Stimulated activated CD8-positive, alpha-beta memory T cell treated with anti-CD3 and anti-CD28 coated beads, Interleukin-4, amount 100 ng/mL, for 48 hours (primary cell): ENCODE measurements at regions not wholly inside any gene's neighbourhood (a gene's known extent, or its start where the extent isn't known, plus 50 kb on each side); places are given as distances from the start of the nearest gene placed in this dataset.
"Not testable (repeated sequence)": the region's sequence is repeated elsewhere in the genome, so short reads cannot be mapped to it uniquely, and the experiment has no call there.

Experiments used
- DNase-seq: peaks from one replicate; pipeline ENCODE4 v3.0.0-alpha.2; 2020

DNA sequence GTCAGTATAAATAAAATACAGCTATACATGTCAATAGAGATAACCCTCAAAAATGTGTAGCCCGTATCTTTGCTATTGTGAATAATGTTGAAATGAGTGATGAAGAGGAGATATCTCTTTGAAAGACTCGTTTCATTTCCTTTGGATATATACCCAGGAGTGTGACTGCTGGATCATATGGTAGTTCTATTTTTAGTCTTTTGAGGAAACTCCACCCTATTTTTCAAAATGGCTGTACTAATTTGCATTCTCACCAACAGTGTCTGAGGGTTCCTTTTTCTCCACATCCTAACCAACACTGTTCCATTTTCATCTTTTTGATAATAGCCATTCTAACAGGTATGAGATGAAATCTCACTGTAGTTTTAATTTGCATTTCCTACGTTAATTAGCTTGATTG, 237.5 kb upstream of the GBE1 start:
- no peak for DNase-seq

GRCh38 chr3:81998139-81998755, 236.8 kb upstream of the GBE1 start:
- DNase-seq = no peak

DNA sequence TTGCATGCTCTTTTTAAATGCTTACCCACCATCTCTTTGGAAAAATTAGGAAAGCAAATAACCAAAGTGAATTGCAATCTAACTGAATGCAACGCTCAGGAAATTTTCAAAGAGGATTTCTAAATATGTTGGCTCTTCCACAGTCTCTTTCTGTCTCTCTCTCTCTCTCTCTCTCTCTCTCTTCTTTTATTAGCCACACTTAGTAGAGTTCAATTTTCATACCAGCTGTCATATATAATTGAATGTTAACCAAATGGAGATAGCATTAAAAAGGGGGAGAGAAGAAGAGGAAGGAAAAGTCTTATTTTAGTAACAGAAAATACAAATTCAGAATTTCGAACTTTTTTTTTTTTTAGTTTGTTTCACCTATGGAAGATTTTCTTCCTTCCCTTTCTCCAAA, 235.9 kb upstream of the GBE1 start:
- no peak for DNase-seq

DNA sequence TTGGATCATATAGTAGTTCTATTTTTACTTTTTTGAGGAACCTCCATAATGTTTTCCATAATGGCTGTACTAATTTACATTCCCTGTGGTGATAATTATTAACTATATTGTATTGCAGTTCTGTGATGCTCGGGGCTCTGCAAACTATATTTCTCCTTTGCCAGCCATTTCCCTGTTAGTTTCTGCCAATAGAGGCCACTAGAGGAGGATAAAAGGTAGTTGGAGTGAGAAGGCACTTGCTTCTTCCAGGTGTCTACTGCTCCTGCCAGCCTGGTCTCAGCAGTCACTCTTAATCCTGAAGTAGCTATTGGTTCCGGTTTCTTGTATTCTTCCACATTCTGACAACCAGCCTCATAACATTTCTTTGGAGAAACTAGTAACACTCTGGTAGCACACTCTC, 233.9 kb upstream of the GBE1 start:
- DNase-seq = no peak

- DNase-seq = no peak
Measured at GRCh38 chr3:81989758-81990157, 228.3 kb upstream of the GBE1 start.

DNA sequence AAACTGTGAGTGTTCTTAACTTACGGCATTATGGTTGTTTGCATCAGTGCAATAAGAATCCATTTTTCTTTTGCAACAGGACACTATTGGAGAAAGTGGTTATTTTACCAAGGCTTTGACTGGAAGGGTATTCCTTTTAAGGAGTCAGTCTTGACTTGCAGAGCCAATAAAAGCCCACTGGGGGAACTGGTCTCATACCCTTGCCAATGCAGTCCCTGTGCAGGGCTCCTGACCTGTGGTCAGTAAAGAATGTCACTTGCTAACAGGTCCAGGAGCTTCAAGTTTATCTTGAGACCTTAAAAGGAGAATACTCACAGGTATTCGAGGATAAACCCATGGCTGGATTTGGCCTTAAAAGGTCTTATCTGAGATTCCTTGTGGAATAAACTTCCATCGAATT, 227.8 kb upstream of the GBE1 start:
- DNase-seq = no peak

DNA sequence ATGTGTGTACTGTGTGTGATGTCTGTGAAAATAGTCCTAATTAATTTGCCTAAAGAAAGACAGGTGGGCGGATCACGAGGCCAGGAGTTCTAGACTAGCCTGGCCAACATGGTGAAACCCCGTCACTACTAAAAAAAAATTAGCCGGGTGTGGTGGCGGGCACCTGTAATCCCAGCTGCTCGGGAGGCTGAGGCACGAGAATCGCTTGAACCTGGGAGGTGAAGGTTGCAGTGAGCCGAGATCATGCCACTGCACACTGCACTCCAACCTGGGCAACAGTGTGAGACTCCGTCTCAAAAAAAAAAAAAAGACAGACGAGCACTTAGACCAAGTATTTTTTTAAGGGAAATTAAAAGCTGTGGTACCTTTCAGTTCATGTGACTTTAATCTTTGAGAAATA, 226.0 kb upstream of the GBE1 start:
- not testable (repeated sequence) for DNase-seq

- DNase-seq = no peak
Measured at GRCh38 chr3:81985996-81986723, 224.7 kb upstream of the GBE1 start.

GRCh38 chr3:81983382-81983781, 221.9 kb upstream of the GBE1 start:
- DNase-seq = no peak

DNA sequence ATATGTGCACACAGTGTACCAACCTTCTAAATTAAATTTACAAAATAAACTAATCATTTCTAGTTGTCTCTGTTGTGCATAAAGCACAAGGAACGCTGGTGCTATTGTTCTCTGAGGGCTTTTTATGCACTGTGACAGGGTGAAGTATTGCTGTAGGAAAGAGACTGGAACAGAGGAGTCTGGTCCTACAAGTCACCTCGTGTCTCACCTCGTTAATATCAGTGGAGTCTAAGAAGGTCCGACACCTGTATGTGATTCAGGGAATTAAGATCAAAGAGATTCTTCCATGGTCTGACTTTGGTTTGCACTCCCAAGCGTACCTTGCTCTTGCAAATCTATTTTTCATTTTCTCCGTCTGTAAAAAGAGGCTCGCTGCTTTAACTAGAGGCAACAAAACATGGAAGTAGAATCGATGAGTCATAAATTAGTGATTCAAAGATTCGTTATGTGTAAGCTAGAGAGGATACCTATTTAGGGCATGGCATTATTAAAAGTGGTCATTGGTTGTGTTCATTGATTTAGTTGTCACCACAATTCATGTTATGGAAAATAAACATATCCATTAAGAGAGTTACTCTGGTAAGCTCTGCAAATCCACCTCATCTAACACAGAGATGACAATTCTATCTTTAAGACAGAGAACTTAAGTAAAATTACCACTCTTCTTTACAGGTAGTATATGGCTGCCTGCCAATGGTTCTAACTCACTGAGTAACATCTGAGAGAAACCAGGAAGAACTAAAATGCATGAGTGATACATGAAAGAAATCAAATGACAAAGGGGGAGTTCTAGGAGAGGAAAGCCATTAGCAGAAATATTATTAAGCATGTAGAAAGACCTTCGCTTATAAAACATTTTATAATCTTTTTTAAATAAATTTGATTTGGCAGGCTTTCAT, 219.4 kb upstream of the GBE1 start:
- no peak for DNase-seq

- no peak for DNase-seq
Measured at GRCh38 chr3:81974751-81975150, 213.3 kb upstream of the GBE1 start.

GRCh38 chr3:81968658-81969057, 207.2 kb upstream of the GBE1 start:
- no peak for DNase-seq

DNA sequence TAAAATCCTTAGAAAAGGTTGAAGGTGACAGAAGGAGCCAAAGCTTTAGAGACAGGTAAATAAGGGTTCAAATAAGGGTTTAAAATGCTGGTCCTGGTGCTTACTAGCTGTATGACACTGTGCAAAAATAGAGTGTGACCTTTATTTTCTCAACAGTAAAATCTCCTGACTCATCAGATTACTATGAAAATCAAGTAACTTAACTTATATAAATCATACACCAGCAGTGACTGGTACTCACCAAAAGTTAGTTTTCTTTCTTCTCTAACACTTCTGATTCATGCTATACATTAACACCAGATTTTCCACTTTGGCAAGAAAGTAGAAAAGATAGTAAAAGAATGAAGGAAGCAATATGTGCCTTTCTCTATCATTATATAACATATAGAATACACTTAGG, 205.9 kb upstream of the GBE1 start:
- DNase-seq = no peak

GRCh38 chr3:81965696-81966095, 204.3 kb upstream of the GBE1 start:
- DNase-seq = no peak

- DNase-seq = no peak
Measured at GRCh38 chr3:81962396-81962795, 201.0 kb upstream of the GBE1 start.

GRCh38 chr3:81958972-81959640, 197.7 kb upstream of the GBE1 start:
- no peak for DNase-seq

GRCh38 chr3:81955878-81956277, 194.4 kb upstream of the GBE1 start:
- DNase-seq = no peak

DNA sequence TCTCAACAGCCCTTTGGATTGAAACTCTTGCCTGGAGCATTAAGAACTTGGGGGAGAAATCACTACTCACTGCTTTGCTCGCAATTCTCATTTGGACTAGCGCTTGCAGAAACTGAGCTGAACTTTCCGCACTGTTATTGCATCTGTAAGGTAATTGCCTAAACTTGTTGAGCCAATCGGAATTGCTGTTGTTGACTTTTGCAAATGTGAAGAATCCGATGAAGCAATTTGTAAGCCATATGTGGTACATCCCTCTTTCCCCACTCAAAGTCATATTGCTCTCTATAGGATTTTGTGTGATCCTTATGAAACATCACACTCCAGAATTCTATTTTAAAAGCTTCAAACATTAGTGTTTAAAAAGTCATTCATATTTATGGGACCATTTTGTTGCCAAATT, 191.7 kb upstream of the GBE1 start:
- DNase-seq = no peak

GRCh38 chr3:81952141-81952540, 190.7 kb upstream of the GBE1 start:
- no peak for DNase-seq

- DNase-seq = no peak
Measured at GRCh38 chr3:81951636-81952035, 190.2 kb upstream of the GBE1 start.

DNA sequence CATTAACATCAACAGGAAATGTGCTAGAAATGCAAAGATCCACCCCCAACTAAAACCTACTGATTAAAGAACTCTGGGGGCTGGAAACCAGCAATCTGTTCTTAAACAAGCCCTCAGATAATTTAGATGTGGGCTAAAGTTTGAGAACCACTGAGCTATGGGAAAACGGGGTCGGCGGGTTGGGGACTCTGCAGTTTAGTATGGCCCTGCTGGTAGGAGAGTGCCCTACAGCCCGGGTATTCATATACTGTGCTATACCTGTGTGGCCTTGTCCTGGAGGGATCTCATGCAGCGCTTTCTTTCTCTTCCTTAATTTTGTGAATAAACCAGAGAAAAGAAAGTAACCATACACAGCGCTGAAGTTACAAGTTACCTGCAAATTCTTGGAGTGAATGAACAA, 189.7 kb upstream of the GBE1 start:
- DNase-seq = no peak

DNA sequence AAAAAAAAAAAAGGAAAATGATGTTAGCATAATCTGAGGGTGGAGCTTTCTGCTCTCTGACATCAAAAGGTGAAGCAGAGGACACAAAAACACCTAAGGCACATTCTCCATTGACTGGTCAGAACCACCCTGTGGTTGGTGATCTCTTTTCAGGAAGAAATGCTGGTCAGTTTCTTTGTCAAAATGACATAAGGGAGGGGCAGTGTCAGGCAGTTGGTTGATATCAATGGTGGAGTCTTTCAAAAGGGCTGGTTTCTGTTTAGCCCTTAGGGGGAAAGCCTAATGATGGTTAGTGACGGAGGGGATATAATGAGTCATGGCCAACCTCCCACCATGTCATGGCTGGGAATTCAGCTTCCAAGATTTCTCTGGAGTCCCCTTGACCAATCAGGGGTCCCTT, 185.9 kb upstream of the GBE1 start:
- DNase-seq = no peak

- no peak for DNase-seq
Measured at GRCh38 chr3:81938681-81939080, 177.2 kb upstream of the GBE1 start.
